SIG-M5 treated with dmso at 0.1 percent for 504 hours (cell line): ENCODE measurements at regions not wholly inside any gene's neighbourhood (a gene's known extent, or its start where the extent isn't known, plus 50 kb on each side); places are given as distances from the start of the nearest gene placed in this dataset.
"Not testable (repeated sequence)": the region's sequence is repeated elsewhere in the genome, so short reads cannot be mapped to it uniquely, and the experiment has no call there.

ENCODE experiments used
- DNase-seq: peaks from one replicate; lab custom pipeline; 2025; ENCODE audit not compliant: unreplicated experiment; lab: John Stamatoyannopoulos, UW

DNA sequence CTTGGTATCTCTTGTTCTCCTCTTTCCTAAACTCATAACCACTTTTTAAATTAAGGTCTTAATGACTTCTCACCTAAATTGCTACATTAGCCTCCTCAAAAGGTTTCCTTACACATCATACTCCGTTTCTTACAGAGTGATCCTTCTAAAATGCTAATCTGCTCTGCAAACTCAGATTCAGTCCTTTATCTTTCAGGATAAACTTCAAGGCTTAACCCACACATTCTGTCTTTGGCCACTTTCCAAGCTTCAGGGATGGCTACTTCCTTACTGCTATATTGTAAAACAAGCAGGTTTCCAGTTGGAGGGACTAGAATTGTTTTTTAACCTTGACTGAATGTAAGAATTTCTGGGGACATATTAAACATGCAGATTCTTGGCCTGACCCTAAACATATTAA lies 105.5 kb upstream of the CHD1 start:
- DNase-seq = no peak

DNA sequence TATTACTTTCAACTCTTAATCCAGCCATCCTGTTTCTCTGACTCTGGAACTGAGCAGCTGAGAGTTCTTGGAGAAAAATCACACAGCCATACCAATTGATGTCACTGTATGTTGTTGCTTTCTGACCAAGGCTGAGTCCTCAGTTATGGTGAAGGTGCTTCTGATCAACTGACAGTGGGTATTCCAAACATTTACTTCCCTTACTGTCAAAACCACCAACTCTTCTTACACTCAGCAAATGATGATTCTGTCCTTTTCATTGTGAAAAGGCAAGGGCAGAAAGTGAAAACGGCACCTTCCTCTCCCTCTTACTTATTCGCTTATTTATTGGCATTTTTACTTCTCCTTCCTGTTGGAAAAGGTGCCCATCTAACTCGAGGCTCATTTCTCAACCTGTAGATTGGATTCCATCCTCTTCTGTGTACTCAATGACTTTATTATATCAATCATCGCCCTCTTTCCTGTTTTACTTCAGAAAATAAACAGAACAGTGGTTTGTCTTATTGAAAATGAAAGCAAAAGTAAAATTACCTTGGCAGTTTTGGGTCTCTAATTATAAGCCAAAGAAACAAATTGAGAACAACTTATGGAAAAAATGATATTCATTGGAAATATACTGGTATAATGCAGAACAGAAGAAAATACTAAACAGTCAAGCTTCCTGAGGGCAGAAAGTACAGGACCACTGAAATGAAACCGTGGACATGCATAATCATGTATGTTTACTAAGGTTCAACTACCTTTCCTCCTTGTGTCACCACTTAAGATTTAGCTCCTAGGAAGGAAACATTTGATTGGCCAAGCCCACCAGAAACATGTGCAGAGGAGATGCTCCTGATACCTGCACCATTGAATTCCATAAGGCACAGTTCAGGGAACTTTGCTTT lies 104.5 kb upstream of the CHD1 start:
- DNase-seq = no peak

DNA sequence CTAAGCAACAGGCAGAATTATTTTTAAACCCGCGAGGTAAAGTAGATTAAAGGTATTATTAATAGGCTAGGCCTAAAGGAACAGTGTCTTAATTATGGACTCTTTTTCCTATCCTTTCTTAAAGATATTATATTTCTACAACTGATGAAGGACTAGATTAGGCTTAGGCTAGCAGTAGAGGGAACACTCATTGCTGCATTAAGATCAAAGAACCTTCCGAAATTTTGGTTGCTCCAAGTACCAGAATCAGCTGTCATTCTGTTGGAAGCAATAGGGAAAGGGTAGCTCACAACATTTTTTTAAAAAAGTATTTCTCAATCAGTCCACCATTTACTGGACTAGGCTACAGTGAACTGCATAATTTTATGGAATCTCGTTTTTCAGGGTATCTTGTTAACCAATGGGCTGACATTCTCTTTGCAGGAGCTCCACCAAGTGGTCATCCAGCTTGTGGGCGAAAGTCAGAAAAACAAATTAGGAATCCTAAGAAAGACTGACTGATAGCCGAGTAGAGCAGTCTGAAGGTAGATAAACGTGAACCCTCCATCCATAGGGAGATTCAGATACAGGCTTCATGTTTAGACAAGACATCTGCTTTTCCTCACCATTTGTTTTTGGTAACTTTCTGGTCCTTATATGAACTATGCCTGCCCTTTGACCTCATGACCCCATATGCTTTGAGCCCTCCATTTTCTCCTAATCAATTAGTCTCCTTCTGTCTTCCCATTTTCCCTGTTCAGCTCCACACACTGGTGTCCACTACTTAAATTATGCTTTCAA lies 103.6 kb upstream of the CHD1 start:
- DNase-seq = peak; percentile 61

DNA sequence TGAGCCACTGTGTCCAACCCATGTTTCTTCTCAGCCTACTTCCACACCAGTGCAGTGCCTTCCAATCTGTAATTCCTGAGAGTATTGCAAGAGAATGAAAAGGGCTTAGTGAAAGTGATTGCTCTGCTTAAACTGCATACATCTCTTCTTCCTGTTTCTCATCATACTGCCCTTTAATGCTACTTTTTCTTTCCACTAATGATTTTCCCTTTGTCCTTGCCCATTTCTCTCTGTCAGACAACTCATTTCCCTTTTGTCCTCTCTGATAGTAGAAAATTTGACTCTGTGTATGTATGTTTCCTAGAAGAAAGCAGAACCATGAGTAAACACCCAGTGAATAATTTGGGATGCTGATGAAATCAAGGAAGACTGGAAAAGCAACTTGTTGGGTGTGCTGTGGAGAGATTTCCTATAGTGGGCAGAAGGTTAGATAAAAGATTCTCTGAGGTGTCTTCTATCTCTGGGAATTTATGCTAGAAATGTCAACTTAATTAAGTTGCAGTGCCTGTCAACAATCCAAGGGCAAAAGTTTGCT lies 102.2 kb upstream of the CHD1 start:
- peak; percentile 46 for DNase-seq

DNA sequence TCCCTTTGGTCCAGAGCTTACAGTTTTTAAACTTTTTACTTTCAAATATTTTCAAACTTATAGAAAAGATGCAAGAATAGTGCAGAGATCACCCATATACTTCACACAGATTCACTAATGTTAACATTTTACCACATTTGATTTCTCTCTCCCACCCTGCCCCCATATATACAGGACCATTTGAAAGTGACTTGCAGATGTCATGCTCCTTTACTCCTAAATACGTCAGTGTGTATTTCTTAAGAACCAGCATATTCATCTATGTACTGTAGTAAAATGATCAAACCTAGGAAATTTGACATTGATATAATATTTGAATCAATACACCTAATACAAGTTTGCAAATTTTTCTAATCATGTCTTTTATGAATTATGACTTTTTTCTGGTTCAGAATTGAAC lies 100.4 kb upstream of the CHD1 start:
- no peak for DNase-seq

DNA sequence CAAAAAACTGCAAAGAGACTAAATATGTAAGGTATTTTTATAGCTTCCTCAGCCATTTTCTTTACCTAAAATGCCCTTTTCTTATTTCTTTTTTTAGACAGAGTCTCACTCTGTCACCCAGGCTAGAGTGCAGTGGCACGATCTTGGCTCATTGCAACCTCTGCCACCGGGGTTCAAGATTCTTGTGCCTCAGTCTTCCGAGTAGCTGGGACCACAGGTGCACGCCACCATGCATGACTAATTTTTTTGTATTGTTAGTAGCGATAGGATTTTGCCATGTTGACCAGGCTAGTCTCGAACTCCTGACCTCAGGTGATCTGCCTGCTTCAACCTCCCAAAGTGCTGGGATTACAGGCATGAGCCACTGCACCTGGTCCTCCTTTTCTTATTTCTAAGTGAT lies 99.4 kb upstream of the CHD1 start:
- DNase-seq = not testable (repeated sequence)

DNA sequence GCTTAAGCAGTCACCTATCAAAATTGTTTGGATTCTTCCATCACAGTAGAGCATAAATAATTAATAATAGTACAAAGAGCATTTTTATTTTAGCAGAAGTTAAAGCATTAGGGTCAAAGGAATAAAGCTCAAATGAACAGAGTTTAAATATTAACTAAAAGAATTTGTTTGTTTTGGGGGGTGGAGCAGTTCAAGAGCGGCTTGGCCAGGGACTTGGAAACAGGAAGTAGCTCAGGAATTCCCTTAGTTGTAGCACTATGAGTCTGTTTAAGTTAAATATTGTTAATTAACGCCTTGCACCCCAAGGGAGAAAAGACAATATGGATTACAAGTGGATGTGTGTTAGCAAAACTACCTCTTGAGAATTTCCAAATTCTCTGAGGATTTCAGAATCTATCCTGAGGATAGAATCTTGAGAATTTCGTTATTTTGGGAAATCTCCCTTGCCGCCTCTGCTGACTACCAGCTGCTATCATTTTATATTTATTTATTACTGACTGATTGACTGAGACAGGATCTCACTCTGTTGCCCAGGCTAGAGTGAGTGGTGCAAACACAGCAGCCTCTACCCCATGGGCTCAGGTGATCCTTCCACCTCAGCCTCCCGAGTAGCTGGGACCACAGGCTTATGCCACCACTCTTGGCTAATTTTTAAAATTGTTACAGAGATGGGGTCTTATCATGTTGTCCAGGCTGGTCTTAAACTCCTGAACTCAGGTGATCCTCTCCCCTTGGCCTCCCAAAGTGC lies 96.7 kb upstream of the CHD1 start:
- no peak for DNase-seq

DNA sequence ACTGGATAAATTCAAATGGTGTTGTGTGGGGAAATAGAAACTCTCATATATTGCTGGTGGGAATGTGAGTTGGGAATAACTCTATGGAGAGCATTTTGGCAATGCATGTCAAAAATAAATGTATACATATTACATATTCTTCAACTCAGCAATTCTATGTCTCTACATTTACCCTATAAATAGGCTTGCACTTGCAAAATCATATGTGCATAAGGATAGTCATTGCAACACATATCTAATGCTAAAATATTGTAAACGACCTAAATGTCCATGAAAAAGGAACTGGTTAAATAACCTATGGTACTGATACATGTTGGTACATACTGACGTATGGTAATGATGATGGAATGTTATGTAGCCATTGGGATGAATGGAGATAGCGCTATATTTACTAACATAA lies 94.5 kb upstream of the CHD1 start:
- peak; percentile 51 for DNase-seq

DNA sequence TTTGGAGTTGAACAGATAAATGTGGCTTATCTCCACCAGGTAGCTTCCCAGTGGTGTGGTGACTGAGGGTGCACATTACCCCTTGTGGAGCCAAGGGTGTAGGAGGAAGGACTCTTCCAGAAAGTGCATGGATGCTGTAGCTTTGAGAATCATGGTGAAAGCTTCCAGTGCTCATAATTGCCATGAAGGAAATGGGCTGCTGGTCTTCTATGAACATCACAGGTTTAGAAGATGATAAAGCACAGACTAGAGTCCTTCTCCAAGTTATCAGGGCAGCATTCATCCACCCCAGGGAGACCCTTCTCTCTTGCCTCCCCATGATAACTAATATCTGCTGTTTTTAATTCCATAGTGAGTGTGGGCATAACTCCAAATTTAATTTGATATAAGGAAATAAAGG lies 93.4 kb upstream of the CHD1 start:
- DNase-seq = no peak

DNA sequence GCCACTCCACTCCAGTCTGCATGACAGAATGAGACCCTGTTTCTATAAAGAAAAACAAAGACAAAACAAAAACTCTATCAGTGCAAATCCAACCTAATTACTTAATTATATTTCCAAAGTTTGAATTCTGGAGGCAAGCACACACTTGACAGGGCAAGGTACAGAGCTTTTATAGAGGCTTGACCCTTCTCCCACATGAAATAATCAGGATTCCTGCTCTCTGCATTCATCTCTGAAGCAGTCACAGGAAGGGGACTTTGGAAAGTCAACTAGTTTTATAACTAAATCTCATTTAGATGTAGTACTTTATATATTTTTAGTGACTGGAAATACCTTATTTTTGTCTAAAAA lies 91.9 kb upstream of the CHD1 start:
- no peak for DNase-seq

DNA sequence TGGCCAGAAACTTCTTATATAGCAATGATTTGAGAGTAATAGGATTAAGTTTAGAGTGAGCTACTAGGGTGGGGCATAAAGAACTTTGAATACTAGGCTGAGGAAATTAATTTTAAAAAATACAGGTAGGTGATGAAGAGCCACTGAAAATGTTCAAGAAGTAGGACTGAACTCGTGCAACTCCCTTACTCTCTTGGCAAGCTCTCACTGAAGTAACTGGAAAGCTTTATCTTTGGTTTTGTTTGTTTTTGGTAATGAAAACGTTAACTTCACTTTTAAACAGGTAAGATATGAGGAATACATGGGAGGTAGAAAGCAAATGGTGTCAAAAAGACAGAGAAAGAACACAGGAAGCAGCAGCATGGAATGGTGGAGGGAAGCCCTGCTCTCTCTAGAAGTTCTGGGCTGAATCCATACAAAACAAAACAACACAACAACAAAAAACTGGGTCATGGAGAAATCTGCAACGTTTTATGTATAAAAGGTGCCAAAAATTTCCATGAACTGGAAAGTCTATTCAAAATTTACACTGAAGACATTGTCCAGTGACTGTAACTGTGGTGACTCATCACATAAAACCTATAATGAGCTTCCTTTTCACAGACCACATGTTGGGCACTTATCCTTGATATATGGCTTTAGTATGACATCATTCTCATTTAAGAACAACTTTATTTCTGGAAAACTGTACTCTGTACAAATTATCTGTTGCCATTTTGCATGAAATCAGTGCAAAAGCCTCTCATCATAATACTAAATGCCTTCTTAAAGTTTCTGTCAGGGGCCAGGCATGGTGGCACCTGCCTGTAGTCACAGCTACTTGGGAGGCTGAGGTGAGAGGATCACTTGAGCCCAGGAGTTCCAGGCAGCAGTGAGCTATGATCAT lies 91.2 kb upstream of the CHD1 start:
- DNase-seq = peak; percentile 57

DNA sequence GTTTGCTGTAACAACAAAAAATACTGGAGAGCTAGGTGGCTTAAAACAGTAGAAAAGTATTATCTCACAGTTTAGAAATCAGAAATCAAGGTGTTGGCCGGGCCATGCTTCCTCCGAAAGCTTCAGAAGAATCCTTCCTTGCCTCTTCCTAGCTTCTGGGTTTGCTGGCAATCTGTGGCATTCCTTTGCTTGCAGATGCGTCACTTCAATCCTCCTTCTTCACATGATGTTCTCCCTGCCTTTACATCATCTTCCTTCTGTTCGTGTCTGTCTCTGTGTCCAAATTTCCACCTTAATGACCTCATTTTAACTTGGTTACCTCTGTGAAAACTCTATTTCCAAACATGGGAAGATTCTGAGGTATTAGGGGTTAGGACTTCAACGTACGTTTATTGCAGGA lies 90.4 kb upstream of the CHD1 start:
- no peak for DNase-seq

DNA sequence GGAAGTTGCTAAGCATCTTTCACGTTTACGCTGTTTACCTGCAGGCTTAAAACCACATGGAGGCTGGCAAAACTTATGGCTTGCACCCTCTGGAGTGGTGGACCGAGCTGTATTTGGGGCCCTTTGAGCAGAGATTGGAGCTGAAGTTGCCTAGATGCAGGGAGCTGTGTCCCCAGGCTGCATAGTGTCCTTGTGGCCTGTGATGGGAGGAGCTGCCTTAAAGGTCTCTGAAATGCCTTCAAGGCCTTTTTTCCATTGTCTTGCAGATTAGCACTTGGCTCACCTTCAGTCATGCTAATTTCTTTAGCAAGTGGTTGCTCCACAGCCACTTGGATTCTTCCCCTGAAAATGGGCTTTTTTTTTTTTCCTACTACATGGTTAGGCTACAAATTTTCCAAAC lies 81.5 kb upstream of the CHD1 start:
- DNase-seq = no peak

DNA sequence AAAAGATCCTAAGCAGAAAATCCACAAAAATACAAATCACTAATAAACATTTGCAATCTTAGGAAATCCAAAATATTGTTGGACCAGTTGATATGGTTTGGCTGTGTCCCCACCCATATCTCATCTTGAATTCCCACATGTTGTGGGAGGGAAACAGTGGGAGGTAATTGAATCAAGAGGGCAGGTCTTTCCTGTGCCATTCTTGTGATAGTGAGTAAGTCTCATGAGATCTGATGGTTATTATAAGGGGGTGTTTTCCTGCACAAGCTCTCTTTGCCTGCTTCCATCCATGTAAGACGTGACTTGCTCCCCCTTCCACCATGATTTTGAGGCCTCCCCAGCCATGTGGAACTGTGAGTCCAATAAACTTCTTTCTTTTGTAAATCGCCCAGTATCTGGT lies 79.2 kb upstream of the CHD1 start:
- DNase-seq = not testable (repeated sequence)

DNA sequence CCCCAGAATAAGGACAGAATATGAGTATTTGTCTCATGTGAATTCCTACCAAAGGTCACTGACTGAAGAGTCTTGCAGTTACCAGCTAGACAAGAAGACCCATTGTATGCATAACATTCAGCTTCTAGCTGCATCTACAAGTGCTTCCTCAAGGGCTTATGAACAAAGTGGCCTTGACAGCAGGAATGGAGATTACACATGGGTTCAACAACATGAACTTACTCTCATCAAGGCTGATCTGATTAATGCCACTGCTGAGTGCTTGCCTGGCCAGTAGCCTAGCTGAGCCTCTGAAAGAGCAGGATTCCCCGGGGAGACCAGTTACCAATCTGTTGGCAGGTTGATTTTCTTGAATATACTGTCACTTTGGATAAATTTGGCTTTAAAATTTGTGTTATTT lies 76.7 kb upstream of the CHD1 start:
- no peak for DNase-seq

DNA sequence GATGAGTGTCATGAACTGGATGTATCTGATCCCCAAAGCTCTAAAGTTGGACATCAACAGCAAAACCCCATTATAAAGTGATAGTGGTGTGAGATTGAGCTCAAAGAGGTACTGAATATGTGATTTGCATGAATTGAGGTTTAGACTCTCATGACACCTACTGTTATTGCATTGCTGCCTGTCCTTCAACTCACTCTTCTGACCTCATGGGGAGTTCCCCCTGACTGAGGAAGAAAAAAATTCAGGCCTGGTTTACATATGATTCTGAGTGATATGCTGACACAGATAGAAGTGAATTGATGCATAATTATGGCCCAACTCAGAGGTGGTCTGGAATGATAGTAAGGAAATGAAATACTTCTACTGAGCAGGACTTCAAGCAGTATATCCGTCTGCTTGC lies 76.2 kb upstream of the CHD1 start:
- no peak for DNase-seq

DNA sequence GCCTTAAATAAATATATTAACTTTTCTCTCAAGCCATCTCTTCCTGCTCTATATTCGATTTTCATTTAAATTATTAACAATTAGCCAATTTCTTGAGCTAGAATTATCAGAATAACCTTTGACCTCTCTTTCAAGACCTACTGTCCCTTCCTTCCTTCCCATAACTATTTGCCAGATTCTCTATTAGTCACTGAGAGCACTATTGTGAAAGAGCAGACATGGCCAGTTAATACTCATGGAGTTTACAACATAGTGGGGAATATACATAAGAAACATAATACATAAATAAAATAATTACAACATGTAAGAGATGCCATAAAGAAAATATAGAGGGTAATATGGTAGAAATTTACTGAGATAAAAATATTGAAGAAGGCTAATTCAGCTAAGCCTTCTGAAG lies 72.1 kb upstream of the CHD1 start:
- no peak for DNase-seq

DNA sequence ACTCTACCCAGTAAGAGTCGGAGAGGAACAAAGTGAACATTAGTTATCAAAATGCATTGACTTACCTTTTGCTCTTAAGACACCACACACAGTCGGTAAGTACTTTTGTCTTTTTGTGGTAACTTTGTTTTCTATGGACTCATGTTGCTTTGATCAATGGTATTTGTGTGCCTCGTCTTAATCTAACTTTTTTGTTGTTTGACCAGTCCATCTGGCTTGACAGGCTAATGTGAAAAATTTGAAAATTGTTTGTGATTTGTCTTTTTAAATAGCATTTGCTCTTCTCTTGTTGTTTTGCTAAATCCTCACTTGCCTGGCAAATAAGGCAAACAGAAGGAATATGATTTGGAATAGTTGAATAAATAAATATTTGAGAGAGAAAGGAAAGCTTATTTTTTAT lies 71.4 kb upstream of the CHD1 start:
- DNase-seq = no peak

DNA sequence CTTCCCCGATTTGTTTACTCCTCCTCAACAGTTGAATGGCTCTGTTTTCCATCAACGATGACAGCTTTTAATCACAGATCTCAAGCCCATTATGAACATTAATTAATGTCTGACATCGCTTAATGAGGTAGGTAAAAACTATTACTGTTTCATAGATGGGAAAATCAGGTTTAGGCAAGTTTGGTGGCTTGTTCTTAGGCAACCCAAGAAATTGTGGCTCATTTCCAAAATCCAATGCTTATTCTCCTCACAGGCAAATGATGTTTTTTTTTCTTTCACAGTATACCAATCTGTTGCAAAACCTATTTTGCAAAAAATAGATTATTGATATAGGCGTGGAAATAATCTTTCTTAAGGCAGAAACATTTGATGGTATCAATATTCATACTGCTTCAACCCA lies 70.8 kb upstream of the CHD1 start:
- no peak for DNase-seq

DNA sequence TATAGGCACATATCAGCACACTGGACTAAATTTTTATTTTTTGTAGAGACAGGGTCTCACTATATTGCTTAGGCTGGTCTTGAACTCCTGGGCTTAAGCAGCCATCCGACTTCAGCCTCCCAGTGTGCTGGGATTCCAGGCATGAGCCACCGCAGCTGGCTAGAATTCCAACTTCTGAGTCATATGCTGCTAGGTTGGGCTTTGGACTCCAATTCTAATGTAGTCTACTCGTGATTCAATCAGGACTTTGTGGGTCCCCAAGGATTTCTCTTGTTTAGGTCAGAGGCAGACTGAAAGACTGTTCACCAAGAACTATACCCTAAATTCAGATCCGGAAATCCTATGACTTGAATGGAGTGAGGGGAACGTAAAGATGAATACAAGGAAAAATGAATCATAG lies 68.2 kb upstream of the CHD1 start:
- no peak for DNase-seq

DNA sequence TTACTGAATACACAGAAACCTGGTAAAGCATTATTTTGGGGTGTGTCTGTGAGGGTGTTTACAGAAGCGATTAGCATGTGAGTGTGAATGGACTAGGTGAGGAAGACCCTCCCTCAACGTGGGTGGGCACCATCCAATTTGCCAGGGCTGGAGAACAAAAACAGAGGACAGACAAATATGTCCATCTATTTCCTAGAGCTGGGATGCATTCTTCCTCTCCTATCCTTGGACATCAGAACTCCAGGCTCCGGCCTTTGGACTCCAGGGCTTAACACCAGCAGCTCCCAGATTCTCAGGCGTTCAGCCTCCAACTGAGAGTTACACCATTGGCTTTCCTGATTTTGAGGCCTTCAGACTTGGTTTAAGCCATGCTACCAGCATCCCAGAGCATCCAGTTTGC lies 65.8 kb upstream of the CHD1 start:
- DNase-seq = no peak
